NB4 (cell line): ENCODE measurements at regions not wholly inside any gene's neighbourhood (a gene's known extent, or its start where the extent isn't known, plus 50 kb on each side); places are given as distances from the start of the nearest gene placed in this dataset.

ENCODE experiments used
- DNase-seq: peaks from one replicate; pipeline ENCODE4 v3.0.0; 2010; ENCODE audit warnings: low read depth
- H3K4me3 ChIP-seq: one replicate; pipeline ENCODE4 v1.5.1; 2011; ENCODE audit warnings: mild to moderate bottlenecking, low read depth, low read length, moderate library complexity
- CTCF ChIP-seq: IDR thresholded peaks from one replicate; pipeline ENCODE4 v1.5.1; 2012; ENCODE audit warnings: low read depth, low read length
- MAX ChIP-seq: IDR thresholded peaks from 2 replicates; pipeline ENCODE4 v1.6.1; 2011; ENCODE audit warnings: low read depth, low read length
- MYC ChIP-seq: IDR thresholded peaks from 2 replicates; pipeline ENCODE4 v1.6.1; 2011; ENCODE audit warnings: low read depth, low read length
- POLR2A ChIP-seq: IDR thresholded peaks from 2 replicates; pipeline ENCODE4 v1.6.1; 2011; ENCODE audit warnings: mild to moderate bottlenecking; ENCODE audit not compliant: insufficient read length; ENCODE audit errors: extremely low read depth

GRCh38 chr1:238596703-238597102, 706.0 kb upstream of the ZP4 start:
- no peak overlapping the region for H3K4me3 ChIP-seq
- no peak for DNase-seq
- TF ChIP-seq MAX, result no peak
- no peak for TF ChIP-seq MYC
- no peak for TF ChIP-seq POLR2A
- TF ChIP-seq CTCF, result no peak

GRCh38 chr1:238592621-238593020, 701.9 kb upstream of the ZP4 start:
- TF ChIP-seq MAX, result no peak
- TF ChIP-seq CTCF, result no peak
- no peak for TF ChIP-seq MYC
- TF ChIP-seq POLR2A, result no peak
- no peak for DNase-seq
- no peak overlapping the region for H3K4me3 ChIP-seq

- TF ChIP-seq POLR2A (no peak), CTCF (no peak), MYC (no peak), MAX (no peak)
- H3K4me3 ChIP-seq, result no peak overlapping the region
- no peak for DNase-seq
These were observed 699.2 kb upstream of the ZP4 start for GRCh38 chr1:238589843-238590435.

DNA sequence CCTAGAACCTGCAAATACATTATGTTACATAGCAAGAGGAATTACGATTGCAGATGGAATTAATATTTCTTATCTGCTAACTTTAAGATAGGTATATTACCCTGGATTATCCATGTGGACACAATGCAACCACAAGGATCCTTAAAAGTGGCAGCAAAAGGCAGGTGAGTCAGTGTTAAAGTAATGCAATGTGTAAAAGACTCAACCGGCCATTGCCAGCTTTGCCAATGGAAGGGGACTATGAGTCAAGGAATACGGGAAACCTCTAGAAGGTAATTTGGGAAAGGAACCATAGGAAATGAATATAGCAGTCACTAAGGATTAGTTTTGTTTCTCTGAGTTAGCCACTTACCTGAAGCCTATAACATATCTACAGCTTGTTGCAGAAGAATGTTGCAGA, 692.1 kb upstream of the ZP4 start:
- TF ChIP-seq CTCF (no peak), MAX (no peak), MYC (no peak), POLR2A (no peak)

GRCh38 chr1:238581332-238581731, 690.6 kb upstream of the ZP4 start:
- TF ChIP-seq MAX, result no peak
- TF ChIP-seq MYC, result no peak
- TF ChIP-seq CTCF, result no peak
- TF ChIP-seq POLR2A, result no peak

More for the DNA sequence above, 692.1 kb upstream of the ZP4 start:
- DNase-seq, result no peak
- no peak overlapping the region for H3K4me3 ChIP-seq

More at GRCh38 chr1:238581332-238581731, 690.6 kb upstream of the ZP4 start:
- no peak for DNase-seq
- no peak overlapping the region for H3K4me3 ChIP-seq
